GM19455 (cell line): ENCODE measurements at regions not wholly inside any gene's neighbourhood (a gene's known extent, or its start where the extent isn't known, plus 50 kb on each side); places are given as distances from the start of the nearest gene placed in this dataset.

ENCODE experiments used
- ATAC-seq: cut with Tn5 transposase; IDR thresholded peaks from one replicate; pipeline ENCODE4 v1.9.1; 2021; ENCODE audit not compliant: unreplicated experiment

- ATAC-seq: no peak
These were observed 234.6 kb downstream of the ZEB2 start for GRCh38 chr2:144285324-144285723.

GRCh38 chr2:144281476-144281875 lies 238.4 kb downstream of the ZEB2 start:
- ATAC-seq: no peak

- ATAC-seq: no peak
These were observed 239.9 kb downstream of the ZEB2 start for GRCh38 chr2:144280009-144280408.

GRCh38 chr2:144279165-144279564 lies 240.8 kb downstream of the ZEB2 start:
- ATAC-seq: no peak

- no peak for ATAC-seq
These were observed 242.1 kb downstream of the ZEB2 start for GRCh38 chr2:144277622-144278354.

- no peak for ATAC-seq
These were observed 244.6 kb downstream of the ZEB2 start for GRCh38 chr2:144275340-144275739.

- no peak for ATAC-seq
These were observed 245.8 kb downstream of the ZEB2 start for GRCh38 chr2:144274131-144274530.

- no peak for ATAC-seq
These were observed 249.0 kb downstream of the ZEB2 start for GRCh38 chr2:144270951-144271350.

GRCh38 chr2:144268036-144268678 lies 251.8 kb downstream of the ZEB2 start:
- no peak for ATAC-seq

GRCh38 chr2:144267239-144267638 lies 252.7 kb downstream of the ZEB2 start:
- peak; percentile 84 for ATAC-seq

- ATAC-seq: no peak
These were observed 254.3 kb downstream of the ZEB2 start for GRCh38 chr2:144265654-144266053.

- no peak for ATAC-seq
These were observed 258.0 kb downstream of the ZEB2 start for GRCh38 chr2:144261966-144262365.

- ATAC-seq: no peak
These were observed 258.6 kb downstream of the ZEB2 start for GRCh38 chr2:144261336-144261735.

- ATAC-seq: no peak
These were observed 260.6 kb downstream of the ZEB2 start for GRCh38 chr2:144259332-144259731.

GRCh38 chr2:144258154-144258553 lies 261.8 kb downstream of the ZEB2 start:
- ATAC-seq: no peak

GRCh38 chr2:144256996-144257707 lies 262.8 kb downstream of the ZEB2 start:
- no peak for ATAC-seq

- ATAC-seq: no peak
These were observed 265.3 kb downstream of the ZEB2 start for GRCh38 chr2:144254342-144255235.

GRCh38 chr2:144253743-144254142 lies 266.2 kb downstream of the ZEB2 start:
- no peak for ATAC-seq

- ATAC-seq: no peak
These were observed 267.2 kb downstream of the ZEB2 start for GRCh38 chr2:144252694-144253093.

- peak; percentile 61 for ATAC-seq
These were observed 270.8 kb downstream of the ZEB2 start for GRCh38 chr2:144249035-144249637.
